Spleen (tissue), 7 donors: ENCODE measurements at regions not wholly inside any gene's neighbourhood (a gene's known extent, or its start where the extent isn't known, plus 50 kb on each side); places are given as distances from the start of the nearest gene placed in this dataset.

Experiments used
- CTCF ChIP-seq, 11 experiments: fragments of 200-600 bp in 7 of 11; fragments of 450-650 bp in 4 of 11; sonication (generic) in 4 of 11; IDR thresholded peaks in 8 of 11; conservative IDR thresholded peaks in 3 of 11; 1 replicate in 7 of 11; 2 replicates in 4 of 11; pipeline versions ENCODE4 v1.4.0 to v1.8.0; 2016 to 2021; ENCODE audit warnings: antibody characterized with exemption in 11 of 11, inconsistent platforms in 4 of 11, mild to moderate bottlenecking in 1 of 11
- POLR2AphosphoS5 ChIP-seq, 3 donors: sonication (generic); formaldehyde crosslinking; IDR thresholded peaks; one replicate each; pipeline ENCODE4 v1.5.1; 2017; ENCODE audit warnings: antibody characterized with exemption in 3 of 3
- donor health status: DM: no; HTN: no; CAD: no; lungs with moderate emphysema.
- donor health status: DM: no; HTN: no; CAD: no.
- donor health status: DM: no; HTN: no; CAD: no.

- TF ChIP-seq POLR2AphosphoS5 (IDR thresholded peaks at IDR 0.05) (no peak), CTCF (IDR thresholded peaks at IDR 0.05 in 8 of 11, conservative IDR thresholded peaks at IDR 0.05 in 3 of 11) (no peak)
Measured at GRCh38 chr15:48021336-48022086, 99.3 kb upstream of the SLC24A5 start.
